Stimulated activated CD8-positive, alpha-beta memory T cell treated with anti-CD3 and anti-CD28 coated beads, Interleukin-12 subunit alpha, Interleukin-12 subunit beta, amount 100 ng/mL, for 1 hour (primary cell): ENCODE measurements at regions not wholly inside any gene's neighbourhood (a gene's known extent, or its start where the extent isn't known, plus 50 kb on each side); places are given as distances from the start of the nearest gene placed in this dataset.

Source experiments
- DNase-seq: peaks from one replicate; pipeline ENCODE4 v3.0.0-alpha.2; 2020; ENCODE audit warnings: low read depth

DNA sequence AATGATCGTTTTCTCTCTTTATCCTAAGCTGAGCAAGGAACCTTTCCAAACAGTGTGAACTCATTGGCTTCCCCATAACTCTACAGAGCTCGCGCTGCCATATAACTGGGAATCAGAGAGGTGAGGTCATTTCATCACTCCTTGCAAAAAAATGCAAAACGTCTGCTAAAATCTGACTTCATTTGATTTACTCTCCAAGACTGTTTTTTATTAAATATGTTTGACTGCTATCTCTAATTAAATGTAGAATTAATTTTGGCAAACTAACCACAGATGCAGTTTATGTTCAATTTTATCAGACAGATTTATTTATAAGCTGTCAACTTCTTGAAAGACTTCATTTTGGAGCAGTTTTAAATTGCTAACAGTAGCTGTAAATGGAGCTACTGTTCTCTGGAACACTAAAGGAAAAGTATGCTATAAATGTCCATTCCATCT is 131.6 kb upstream of the SOX5 start:
- DNase-seq = no peak

DNA sequence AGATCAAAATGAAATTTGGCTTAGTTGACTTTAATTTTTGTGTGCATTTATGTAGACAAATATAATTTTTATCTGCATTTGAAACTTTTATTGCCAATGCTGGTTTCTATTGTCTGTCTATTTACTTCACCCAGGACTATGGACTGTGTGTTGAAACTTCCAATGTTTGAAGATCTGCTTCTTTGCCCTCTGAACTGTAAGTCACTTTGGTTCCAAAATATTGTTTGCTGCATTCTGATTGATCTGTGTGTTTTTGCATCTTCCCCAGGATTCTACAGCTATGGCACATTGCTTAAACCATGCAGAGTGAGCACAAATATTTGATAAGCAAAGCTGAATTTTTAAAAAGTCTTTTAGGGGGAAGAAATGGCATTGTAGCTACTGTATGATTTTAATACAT is 131.0 kb upstream of the SOX5 start:
- no peak for DNase-seq

DNA sequence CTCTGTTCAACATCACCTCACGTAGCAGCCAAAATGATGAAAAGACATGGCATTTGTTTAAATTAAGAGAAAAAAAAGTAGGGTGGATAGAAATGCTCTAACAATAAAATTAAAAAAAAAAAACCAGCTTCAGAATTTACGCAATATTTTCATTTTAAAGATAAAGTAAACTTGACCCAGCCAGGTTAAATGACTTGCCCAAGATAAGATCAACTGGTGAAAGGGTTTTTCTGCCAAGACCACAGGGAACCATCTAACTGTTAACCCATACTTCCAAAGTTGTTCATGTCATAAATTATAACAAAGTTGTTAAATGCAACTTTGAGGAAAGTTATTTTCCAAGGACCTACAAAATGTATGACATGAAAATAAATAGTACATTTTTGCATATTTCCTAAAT is 129.6 kb upstream of the SOX5 start:
- DNase-seq = no peak

DNA sequence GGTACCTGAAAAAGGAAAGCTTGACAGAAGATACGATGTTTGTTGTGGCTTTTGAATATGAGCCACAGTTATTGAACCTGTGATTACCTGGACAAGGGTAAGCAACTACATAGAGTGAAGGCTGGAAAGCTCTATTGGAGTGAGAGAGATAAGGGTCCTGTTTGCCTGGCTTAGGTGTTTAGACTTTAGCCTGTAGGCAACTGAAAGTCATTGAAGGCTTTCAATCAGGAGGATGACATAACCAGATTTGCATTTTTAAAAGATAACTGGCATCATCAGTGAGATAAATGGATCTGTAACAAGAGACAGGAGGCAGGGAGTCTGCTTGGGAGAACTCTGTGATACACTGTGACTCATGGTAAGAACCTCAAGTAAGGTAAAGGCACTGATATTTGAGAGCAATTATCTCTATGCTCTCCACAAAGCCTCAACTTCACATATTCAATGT is 128.9 kb upstream of the SOX5 start:
- no peak for DNase-seq

DNA sequence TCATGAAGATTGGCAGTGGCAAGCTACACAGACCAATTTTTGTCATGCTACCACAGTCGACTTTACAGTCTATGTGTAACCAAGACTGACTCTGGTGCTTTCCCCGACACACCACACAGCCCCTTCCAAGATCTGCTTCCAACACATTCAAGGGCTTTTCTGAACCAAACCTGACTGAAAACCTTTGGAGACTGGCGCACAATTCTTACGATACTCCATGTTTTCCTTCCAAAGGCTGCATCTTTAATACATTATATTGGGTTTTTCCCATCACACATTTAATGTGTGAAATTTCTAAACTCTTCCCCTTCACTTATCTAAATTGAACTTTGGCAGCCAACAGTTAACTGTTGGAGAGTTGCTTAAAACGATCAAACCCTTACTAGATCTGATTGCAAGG is 127.7 kb upstream of the SOX5 start:
- DNase-seq = no peak

DNA sequence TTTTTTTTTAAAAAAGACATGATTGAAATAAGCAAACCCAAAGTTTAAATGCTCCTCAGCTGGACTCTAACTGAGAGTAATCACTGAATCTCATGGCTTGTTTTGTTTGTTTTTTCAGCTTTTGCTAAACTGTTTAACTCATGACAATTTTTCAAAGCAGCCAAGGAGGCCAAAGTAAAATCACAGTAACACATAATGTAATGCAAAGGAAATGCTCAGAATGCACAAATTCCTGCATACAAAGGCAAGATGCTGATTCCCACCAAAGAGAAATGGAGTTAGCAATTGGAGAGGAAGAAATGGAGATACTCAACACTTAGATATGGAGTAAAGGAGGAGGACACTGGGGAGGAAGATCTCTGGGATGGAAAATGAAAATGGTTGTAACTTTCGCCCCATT is 126.2 kb upstream of the SOX5 start:
- no peak for DNase-seq

DNA sequence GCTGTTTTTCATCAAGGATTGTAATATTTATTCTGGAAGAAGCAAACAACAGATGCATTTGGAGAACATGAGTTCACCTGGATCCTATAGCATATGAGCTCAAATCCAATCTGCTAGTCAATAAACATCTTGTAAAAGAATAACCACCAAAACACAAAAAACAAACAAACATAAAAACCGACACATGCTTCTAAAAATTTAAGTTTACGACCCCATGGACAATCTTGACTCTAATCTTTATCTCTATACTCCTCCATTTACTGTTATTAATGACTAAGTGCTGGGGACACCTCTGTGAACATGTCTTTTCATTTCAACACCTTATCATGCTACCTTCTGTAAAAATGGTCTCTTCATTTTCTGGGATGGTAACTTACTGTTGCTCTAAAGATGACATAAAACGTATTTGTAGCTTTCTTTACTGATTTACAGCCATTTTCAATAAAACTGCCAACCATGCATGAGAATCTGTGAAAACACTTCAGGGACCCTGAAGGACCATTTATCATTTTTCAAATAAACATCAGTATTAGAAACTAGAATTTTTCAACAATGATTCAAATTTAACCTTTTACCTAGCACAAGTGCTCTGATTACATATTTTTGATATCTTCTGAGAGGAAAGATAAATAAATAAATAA is 123.8 kb upstream of the SOX5 start:
- no peak for DNase-seq

DNA sequence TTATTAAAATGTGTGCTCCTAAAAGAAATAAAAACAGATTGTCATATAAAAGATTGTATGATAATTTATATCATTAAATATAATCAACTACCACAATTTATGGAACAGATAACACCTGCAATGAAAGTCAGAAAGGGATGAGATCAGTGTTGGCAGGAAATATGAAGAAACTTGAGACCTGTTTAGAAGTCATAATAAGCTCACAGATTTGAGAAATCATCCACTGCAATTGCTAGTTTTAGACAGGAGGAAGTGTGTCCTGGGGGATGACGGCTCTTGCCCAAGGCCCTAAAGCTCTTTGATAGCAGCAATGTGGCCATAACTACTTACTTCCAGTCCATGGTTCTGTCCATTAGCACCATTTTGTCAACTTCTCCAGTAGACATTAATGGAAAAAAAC is 122.8 kb upstream of the SOX5 start:
- DNase-seq = no peak

DNA sequence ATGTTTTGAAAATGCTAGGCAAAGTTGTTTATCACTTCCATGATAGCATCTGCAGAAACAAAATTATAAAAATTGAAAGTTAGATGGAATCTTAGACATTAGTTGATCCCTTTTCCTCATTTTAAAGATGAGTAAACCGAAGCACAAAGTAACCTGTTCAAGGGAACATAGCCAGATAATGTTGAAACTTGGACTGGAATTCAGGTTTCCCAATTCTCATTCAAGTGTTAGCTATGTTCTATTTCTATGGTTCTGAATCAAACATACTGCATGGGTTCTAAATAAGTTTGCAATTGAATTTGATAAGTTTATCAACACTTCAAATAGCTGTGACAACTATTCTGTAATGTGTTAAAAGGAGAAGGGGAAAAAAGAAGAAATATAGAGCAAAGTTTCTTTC is 122.4 kb upstream of the SOX5 start:
- DNase-seq = no peak

DNA sequence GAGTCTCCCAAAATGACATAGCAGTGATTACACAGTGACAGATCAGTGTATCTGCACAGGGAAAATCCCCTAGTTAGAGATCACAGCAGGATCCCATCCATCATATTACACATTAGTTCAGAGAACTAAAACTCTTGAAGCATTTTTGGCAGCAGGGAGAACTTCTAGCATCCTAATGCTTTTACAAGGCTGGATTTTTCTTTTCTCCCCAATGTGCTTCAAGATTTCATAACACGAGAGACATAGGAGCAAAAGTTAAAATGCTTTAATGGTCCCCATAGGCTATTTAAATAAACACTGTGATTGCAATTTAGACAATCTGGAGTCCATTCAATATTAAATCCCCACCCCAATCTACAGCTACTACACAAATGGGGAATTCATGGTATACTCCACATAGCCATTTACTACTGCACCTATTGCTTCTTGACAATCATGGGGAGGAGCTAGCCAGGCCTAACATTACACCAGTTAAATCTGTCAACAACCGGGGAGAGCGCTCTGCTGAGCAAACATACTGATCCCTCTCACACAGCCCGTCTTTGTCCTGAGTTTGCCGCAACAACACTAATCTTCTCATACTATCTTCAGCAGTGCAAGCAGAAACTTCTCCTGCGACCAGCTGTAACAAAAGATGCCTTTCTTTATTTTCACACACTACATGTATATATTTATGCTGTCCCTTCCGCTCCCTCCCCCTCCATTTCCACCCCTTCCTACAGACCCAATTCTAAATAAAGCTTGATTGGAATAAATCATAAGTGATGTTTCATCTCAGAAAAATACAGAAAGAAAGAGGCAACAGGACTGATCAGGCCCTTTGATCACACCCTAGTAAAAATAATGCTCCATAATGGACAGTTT is 120.3 kb upstream of the SOX5 start:
- no peak for DNase-seq

DNA sequence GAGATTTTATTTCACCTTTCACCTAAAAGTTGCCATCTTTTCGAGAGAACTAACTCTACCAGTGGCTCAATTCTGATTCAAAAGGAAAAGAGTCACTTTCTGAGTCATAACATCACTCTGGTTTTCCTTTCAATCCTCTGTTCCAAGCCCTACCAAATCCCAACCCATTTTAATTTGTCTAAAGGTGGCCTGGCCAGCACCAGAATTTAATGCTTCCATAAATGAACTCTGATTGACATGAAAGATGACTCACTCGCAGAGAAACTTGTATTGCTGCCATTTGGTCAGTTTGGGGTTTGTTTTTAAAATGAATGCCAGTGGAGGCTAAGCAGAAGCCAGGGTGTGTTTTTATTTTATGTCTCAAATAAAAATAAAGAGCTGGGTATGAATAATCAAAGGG is 117.4 kb upstream of the SOX5 start:
- no peak for DNase-seq

DNA sequence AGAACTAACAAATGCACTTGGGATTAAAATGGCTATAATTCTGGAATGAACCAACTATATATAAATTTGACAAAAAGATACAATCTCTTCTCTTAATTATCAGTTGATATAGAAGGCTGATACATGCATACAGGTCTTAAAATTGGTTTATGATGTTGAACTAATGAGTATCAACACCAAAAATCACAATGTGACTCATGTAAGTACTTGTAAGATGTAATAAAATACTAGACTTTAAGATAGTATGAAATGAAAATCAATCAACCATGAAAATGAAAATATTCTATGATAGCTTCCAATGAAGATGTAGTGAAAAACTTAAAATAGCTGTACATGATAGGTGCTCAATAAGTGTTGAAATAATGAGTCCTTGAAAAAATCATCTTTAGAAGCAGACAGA is 116.6 kb upstream of the SOX5 start:
- DNase-seq = no peak

DNA sequence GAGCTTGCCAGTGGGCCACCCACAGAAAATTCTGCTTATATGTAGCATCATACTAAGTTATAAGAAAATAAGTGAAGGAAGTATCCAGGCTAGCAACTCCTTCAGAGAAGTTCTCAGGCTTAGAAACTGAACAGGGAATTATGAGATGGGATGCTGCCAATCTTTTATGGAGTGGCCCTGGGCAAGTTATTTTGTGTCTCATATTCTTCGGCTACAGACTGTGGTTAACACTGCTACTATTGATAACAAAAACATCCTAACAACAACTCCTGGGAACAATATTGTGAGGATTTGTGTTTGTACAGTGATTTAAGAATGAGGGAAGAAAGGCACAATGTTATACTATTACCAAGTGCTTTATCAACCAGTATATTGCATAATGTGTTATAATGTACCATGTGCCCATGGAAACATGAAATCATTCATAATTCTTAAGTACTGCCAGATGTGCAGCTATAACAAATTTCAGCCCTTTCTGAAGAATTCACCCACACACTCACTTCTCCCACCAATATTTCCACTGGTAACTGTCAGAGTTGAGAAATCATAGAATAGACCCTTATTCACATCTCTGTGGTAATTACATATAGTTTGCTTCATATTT is 113.3 kb upstream of the SOX5 start:
- no peak for DNase-seq

DNA sequence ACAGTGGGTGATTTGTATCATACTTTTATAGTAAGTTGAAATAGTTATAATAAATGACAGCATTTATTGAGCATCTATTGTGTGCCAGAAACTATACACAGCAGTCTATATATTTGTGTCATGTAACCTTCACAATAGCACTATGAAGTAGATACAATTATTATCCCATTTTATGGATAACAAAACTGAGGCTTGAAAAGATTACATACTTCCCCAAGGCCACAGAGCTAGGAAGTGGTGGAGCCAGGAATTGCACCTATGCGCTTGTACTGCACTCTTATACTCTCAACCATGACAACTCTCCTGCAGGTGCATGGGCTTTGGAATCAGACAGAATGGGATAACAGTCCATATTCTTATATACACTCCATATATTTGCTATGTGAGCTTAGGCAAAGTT is 110.6 kb upstream of the SOX5 start:
- no peak for DNase-seq

DNA sequence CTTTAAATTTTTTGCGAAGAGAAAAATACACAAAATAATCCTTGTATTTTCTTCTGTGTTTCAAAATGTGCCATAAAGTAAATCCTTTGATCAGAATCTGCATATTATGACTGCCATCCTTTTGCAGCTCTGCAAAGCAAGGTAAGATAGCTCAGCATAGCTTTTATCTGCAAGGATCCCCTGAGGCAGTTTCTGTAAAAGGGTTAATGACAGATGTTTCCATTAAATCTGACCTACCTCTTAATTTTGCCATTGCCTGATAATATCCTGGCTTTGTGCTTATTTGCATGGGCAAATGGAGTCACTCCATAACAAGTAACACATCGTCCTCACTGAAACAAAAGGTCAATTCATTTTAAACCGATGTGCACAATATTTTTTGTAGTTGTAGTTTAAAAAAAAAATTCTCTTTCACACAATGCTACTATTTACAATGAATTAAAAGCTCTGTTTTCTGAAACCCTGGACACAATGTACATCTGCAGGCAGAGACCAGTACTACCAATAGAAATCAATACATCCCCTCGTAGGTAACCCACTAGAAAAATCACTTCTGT is 108.5 kb upstream of the SOX5 start:
- no peak for DNase-seq

DNA sequence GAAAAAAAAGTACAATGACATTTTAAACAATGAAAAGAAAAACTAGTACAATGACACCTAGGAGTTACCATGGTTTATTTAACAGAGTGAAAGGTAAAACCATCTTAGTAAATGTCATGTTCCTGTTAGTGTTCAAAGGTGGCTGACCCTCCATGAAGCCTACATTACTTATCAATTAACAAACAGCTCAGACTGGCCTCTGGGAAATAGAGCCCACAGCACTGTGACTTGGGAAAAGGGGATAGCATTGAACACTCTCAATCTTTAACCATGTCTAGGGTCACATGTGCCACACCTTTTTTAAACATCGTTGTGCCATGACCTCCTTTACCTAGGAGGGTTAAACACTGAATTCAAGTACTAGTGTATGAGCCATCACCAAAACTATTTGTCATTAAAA is 106.3 kb upstream of the SOX5 start:
- DNase-seq = no peak

DNA sequence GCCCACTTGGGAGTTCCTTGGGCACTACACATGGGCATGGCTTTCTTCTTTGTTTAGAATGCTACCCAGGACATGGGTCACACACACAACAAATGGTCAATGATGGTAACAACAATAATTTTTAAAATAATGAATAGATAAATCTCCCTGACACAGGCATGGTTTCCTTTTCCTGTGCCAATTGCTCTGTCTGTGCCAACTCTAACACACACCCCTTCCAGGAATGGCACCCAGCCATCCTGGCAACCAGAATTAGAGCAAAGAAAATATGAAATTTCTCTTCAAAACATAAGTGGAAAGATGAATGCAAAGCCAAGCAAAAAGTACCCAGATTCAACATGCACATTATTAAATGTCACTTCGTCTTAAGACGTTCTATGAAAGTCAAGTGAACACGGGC is 104.9 kb upstream of the SOX5 start:
- DNase-seq = no peak

DNA sequence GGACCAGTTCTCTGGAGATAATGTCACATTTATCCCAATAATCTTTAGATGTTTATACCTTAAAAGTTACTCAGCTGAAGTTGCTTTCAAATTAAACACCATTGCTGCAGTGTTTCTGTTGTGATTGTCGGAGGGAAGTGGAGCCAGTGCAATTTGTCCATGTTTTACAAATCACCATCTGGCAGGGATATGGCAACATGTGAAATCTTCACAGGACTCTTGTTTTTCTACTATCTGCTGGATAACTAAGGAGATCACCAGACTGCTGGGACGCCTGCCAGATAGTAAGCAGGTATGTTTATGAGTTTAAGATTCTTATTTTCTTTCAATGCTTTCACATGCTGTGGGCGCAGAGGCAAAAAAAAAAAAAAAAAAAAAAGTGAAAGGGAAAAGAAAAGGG is 100.3 kb upstream of the SOX5 start:
- no peak for DNase-seq

DNA sequence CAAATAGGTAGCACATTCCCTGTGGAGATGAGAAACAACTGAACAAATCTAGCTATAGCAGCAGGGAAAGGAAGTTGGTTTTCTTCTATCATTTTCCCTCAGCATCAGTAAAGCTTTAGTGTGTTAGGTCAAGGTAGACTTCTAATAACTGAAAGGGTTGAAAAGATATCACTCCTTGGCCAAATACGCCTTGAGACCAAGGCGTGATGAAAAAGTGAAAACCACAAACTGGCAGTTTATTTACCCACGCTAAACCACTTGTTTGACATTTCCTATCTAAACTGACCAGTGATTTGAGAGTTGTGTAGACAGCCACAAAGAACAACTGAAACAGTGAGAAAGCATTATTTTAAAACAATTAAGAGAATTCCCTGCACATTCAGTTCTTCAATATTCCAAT is 99.6 kb upstream of the SOX5 start:
- no peak for DNase-seq

DNA sequence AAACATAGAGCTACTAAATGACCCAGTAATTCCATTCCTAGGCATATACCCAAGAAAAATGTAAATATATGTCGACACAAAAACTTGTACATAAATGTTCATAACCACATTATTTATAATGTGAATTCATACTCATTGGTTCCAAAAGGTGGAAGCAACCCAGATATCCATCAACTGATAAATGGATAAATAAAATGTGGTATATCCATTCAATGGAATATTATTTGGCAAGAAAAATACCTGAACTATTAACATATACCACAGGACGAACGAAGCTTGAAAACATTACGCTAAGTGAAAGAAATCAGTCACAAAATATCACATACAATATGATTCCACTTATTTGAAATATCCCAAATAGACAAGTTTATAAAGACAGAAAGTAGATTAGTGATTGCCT is 99.0 kb upstream of the SOX5 start:
- no peak for DNase-seq

DNA sequence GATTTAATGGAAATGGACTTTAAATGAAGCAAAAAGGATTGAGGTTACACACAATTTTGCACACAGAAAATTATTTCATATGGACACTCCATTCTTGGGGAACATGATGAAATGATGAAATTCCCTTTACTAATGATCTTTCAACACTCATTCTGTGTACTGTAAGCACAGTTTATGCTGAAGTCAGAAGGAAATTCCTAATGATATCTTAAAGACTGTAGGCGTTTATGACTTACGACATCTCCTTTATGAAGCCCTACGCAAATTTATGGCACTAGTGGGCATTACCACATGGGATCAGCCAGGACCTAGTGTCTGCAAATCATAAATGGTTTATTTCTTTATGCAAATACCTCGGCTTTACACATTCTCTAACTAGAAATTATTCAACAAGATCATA is 97.9 kb upstream of the SOX5 start:
- DNase-seq = no peak

DNA sequence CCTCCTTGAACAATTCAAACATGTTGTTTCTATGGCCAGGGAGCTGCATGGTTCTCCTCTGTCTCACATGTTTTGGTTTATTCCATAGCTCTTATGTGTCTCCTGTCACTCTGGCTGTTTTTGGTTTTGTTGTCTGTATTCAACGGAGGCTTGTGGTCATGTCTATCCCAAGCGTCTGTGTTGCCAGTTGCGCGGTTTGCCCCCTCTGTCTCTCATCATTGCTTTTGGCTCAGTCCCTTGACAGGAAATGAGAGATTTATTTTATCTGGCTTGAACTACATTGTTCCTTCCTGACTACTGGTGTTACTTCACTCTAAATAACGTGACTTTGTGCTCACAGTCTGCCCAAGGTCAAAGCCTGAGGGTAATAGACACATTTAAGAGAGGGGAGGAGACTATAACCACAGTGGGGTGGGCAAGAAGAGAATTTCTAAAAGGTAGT is 96.4 kb upstream of the SOX5 start:
- no peak for DNase-seq
